ENCODE measurements at regions not wholly inside any gene's neighbourhood (a gene's known extent, or its start where the extent isn't known, plus 50 kb on each side); places are given as distances from the start of the nearest gene placed in this dataset.

GRCh38 chr20:22941550-22941949, 93.6 kb upstream of the SSTR4 start:
- Histone ChIP-seq H3K27me3 (peaks cover 4% of the 10 kb centered on the region), H3K4me1 (no peaks in the 10 kb centered on the region), H3K27ac (no peak overlapping the region), H3K36me3 (no peaks in the 10 kb centered on the region), H3K4me3 (no peak overlapping the region), H3K9me3 (no peaks in the 10 kb centered on the region)
- TF ChIP-seq CTCF (IDR thresholded peaks at IDR 0.05), result no peak
- intact Hi-C loops (cut with DNase I), result no loop called here
- ATAC-seq (no peak), DNase-seq (no peak)

- DNase-seq (no peak), ATAC-seq (no peak)
- Histone ChIP-seq H3K4me1 (no peaks in the 10 kb centered on the region), H3K27ac (no peak overlapping the region), H3K4me3 (no peak overlapping the region), H3K27me3 (peaks cover 4% of the 10 kb centered on the region), H3K36me3 (no peaks in the 10 kb centered on the region), H3K9me3 (no peaks in the 10 kb centered on the region)
- TF ChIP-seq CTCF (IDR thresholded peaks at IDR 0.05), result no peak
- intact Hi-C loops (cut with DNase I), result no loop called here
Observed at GRCh38 chr20:22942742-22943141, 92.4 kb upstream of the SSTR4 start.

- TF ChIP-seq CTCF (IDR thresholded peaks at IDR 0.05), result no peak
- Histone ChIP-seq H3K36me3 (no peaks in the 10 kb centered on the region), H3K4me3 (no peak overlapping the region), H3K27me3 (peaks cover 4% of the 10 kb centered on the region), H3K27ac (no peak overlapping the region), H3K4me1 (no peaks in the 10 kb centered on the region), H3K9me3 (no peaks in the 10 kb centered on the region)
- ATAC-seq, result no peak
- intact Hi-C loops (cut with DNase I), result no loop called here
- no peak for DNase-seq
Observed at GRCh38 chr20:22944062-22944461, 91.0 kb upstream of the SSTR4 start.

- DNase-seq (no peak), ATAC-seq (no peak)
- Histone ChIP-seq H3K4me1 (no peaks in the 10 kb centered on the region), H3K9me3 (no peaks in the 10 kb centered on the region), H3K27me3 (peaks cover 4% of the 10 kb centered on the region), H3K36me3 (no peaks in the 10 kb centered on the region), H3K4me3 (no peak overlapping the region), H3K27ac (no peak overlapping the region)
- no peak for TF ChIP-seq CTCF (IDR thresholded peaks at IDR 0.05)
- intact Hi-C loops (cut with DNase I), result no loop called here
Observed at GRCh38 chr20:22944936-22945335, 90.2 kb upstream of the SSTR4 start.

- Histone ChIP-seq H3K27me3 (no peaks in the 10 kb centered on the region), H3K9me3 (no peaks in the 10 kb centered on the region), H3K4me1 (no peaks in the 10 kb centered on the region), H3K4me3 (no peak overlapping the region), H3K27ac (no peak overlapping the region), H3K36me3 (no peaks in the 10 kb centered on the region)
- DNase-seq (no peak), ATAC-seq (no peak)
- intact Hi-C loops (cut with DNase I), result no loop called here
- no peak for TF ChIP-seq CTCF (IDR thresholded peaks at IDR 0.05)
Observed at GRCh38 chr20:22946596-22946995, 88.5 kb upstream of the SSTR4 start.
